GM13976 (cell line): ENCODE measurements at regions not wholly inside any gene's neighbourhood (a gene's known extent, or its start where the extent isn't known, plus 50 kb on each side); places are given as distances from the start of the nearest gene placed in this dataset.
A peak's percentile ranks its signal among the peaks of the same experiment; 100 is the strongest.

Experiments
- DNase-seq: peaks from one replicate; pipeline ENCODE4 v3.0.0; 2012; ENCODE audit warnings: low spot score
- CTCF ChIP-seq: IDR thresholded peaks from 2 replicates; pipeline ENCODE4 v1.5.1; 2012; ENCODE audit warnings: borderline replicate concordance, mild to moderate bottlenecking; ENCODE audit not compliant: insufficient read depth; ENCODE audit errors: extremely low read depth, missing control alignments, control extremely low read depth
- in situ Hi-C: fragments of 300-500 bp; cut with MboI; formaldehyde crosslinking; loops from one replicate; pipeline ENCODE4 v1.12.0; 2022; ENCODE audit warnings: low sequenced_read_pairs, mixed read lengths, inconsistent platforms; ENCODE audit not compliant: unreplicated experiment

- TF ChIP-seq CTCF, result no peak
- in situ Hi-C loops, result no loop called here
- DNase-seq, result no peak
Observed at GRCh38 chr12:67370979-67371378, 101.8 kb downstream of the CAND1 start.

- in situ Hi-C loops, result no loop called here
- no peak for DNase-seq
- no peak for TF ChIP-seq CTCF
Observed at GRCh38 chr12:67377021-67377420, 107.9 kb downstream of the CAND1 start.

GRCh38 chr12:67377541-67377940, 108.4 kb downstream of the CAND1 start:
- in situ Hi-C loops, result no loop called here
- TF ChIP-seq CTCF, result no peak
- DNase-seq, result no peak

- no peak for TF ChIP-seq CTCF
- peak; percentile 9 for DNase-seq
- in situ Hi-C loops, result no loop called here
Observed at GRCh38 chr12:67382241-67382871, 113.2 kb downstream of the CAND1 start.

GRCh38 chr12:67386869-67387565, 117.9 kb downstream of the CAND1 start:
- in situ Hi-C loops, result no loop called here
- no peak for DNase-seq
- no peak for TF ChIP-seq CTCF

GRCh38 chr12:67388331-67389138, 119.4 kb downstream of the CAND1 start:
- DNase-seq, result no peak
- in situ Hi-C loops, result no loop called here
- TF ChIP-seq CTCF, result no peak
